CD4-positive, alpha-beta T cell (primary cell): ENCODE measurements at regions not wholly inside any gene's neighbourhood (a gene's known extent, or its start where the extent isn't known, plus 50 kb on each side); places are given as distances from the start of the nearest gene placed in this dataset.

Source experiments
- ATAC-seq: fragments of 200-7000 bp; cut with Tn5 transposase; one replicate; pipeline ENCODE4 v1.10.0; 2022; ENCODE audit warnings: mild to moderate bottlenecking; ENCODE audit not compliant: poor library complexity
- CTCF ChIA-PET: fragments of 350-600 bp; sonication (Branson Sonifier 250); formaldehyde crosslinking; loops from one replicate; lab custom pipeline; 2021; ENCODE audit warnings: antibody characterized with exemption, inconsistent platforms; lab: Charles Lee
- POLR2A ChIA-PET: fragments of 350-600 bp; sonication (Branson Sonifier 250); formaldehyde crosslinking; loops from one replicate; lab custom pipeline; 2021; ENCODE audit warnings: antibody characterized with exemption, inconsistent platforms; lab: Charles Lee
- DNase-seq, 14 experiments: peaks; one replicate each; pipeline ENCODE4 v3.0.0-alpha.2; 2013 to 2020; ENCODE audit warnings: mixed read lengths in 2 of 14
- H3K27ac ChIP-seq, 2 donors: one replicate each; pipeline versions ENCODE4 v1.5.1 to v1.7.0; 2013; ENCODE audit warnings: low read length in 2 of 2, low read depth in 1 of 2, mild to moderate bottlenecking in 1 of 2
- H3K27me3 ChIP-seq, 2 experiments: 1 replicate in 1 of 2; 2 replicates in 1 of 2; pipeline versions ENCODE4 v1.6.1 to v1.7.0; 2013; ENCODE audit warnings: low read length in 2 of 2, control low read depth in 1 of 2, mild to moderate bottlenecking in 1 of 2, moderate library complexity in 1 of 2; ENCODE audit not compliant: insufficient read depth in 2 of 2, control insufficient read depth in 1 of 2
- H3K36me3 ChIP-seq: one replicate; pipeline ENCODE4 v1.6.1; 2013; ENCODE audit warnings: low read length, control low read depth; ENCODE audit not compliant: insufficient read depth
- H3K4me1 ChIP-seq: one replicate; pipeline ENCODE4 v1.6.1; 2013; ENCODE audit warnings: low read length, control low read depth; ENCODE audit not compliant: insufficient read depth
- H3K4me3 ChIP-seq: one replicate; pipeline ENCODE4 v1.5.1; 2013; ENCODE audit warnings: mild to moderate bottlenecking, low read length, moderate library complexity
- H3K9me3 ChIP-seq, 2 experiments: 1 replicate in 1 of 2; 2 replicates in 1 of 2; pipeline versions ENCODE4 v1.6.1 to v1.7.0; 2013; ENCODE audit warnings: low read length in 2 of 2, mild to moderate bottlenecking in 2 of 2, control low read depth in 1 of 2, moderate library complexity in 1 of 2; ENCODE audit not compliant: control insufficient read depth in 1 of 2, insufficient read depth in 1 of 2
- H3K27ac Mint-ChIP-seq: one replicate; pipeline ENCODE4 v1.8.0; 2020; ENCODE audit warnings: mixed read lengths
- H3K27me3 Mint-ChIP-seq: one replicate; pipeline ENCODE4 v1.8.0; 2021; ENCODE audit warnings: mixed read lengths
- H3K36me3 Mint-ChIP-seq: one replicate; pipeline ENCODE4 v1.8.0; 2021; ENCODE audit warnings: low read depth, mixed read lengths
- H3K4me1 Mint-ChIP-seq: one replicate; pipeline ENCODE4 v1.8.0; 2021; ENCODE audit warnings: low read depth, mixed read lengths
- H3K4me3 Mint-ChIP-seq: one replicate; pipeline ENCODE4 v1.8.0; 2020; ENCODE audit warnings: mild to moderate bottlenecking, mixed read lengths
- H3K9me3 Mint-ChIP-seq: one replicate; pipeline ENCODE4 v1.8.0; 2020; ENCODE audit warnings: mixed read lengths
- CTCF ChIP-seq: fragments of 200-600 bp; IDR thresholded peaks from one replicate; pipeline ENCODE4 v1.8.0; 2022; ENCODE audit warnings: antibody characterized with exemption, mild to moderate bottlenecking
- intact Hi-C, 2 experiments: fragments of 100-400 bp; cut with DNase I in 1 of 2; cut with micrococcal nuclease in 1 of 2; formaldehyde crosslinking; loops; one replicate each; pipeline versions ENCODE4 v1.15.1 to v1.9.0; 2023 to 2025; cut with DNase I, micrococcal nuclease

- H3K27ac ChIP-seq: no peak overlapping the region
- no peaks in the 10 kb centered on the region for H3K36me3 Mint-ChIP-seq
- no peaks in the 10 kb centered on the region for H3K9me3 Mint-ChIP-seq
- no peak overlapping the region for H3K4me3 ChIP-seq
- no peak for TF ChIP-seq CTCF
- H3K9me3 ChIP-seq: no peaks in the 10 kb centered on the region
- POLR2A ChIA-PET: no interaction called here
- intact Hi-C loops: no loop called here
- ATAC-seq (no peak), DNase-seq (no peak)
- H3K4me1 ChIP-seq: no peaks in the 10 kb centered on the region
- no peaks in the 10 kb centered on the region for H3K4me1 Mint-ChIP-seq
- CTCF ChIA-PET: no interaction called here
- no peaks in the 10 kb centered on the region for H3K36me3 ChIP-seq
- H3K27ac Mint-ChIP-seq: no peak overlapping the region
- H3K27me3 ChIP-seq: peaks cover 0 to 3% of the 10 kb centered on the region in 2 experiments
- no peak overlapping the region for H3K4me3 Mint-ChIP-seq
- H3K27me3 Mint-ChIP-seq: peaks cover 16% of the 10 kb centered on the region
Observed at GRCh38 chr4:82231806-82232205, 142.0 kb downstream of the HNRNPD start.

GRCh38 chr4:82230306-82230705, 143.5 kb downstream of the HNRNPD start:
- no peak for DNase-seq
- no peak overlapping the region for H3K4me3 Mint-ChIP-seq
- H3K27me3 Mint-ChIP-seq: peaks cover 16% of the 10 kb centered on the region
- H3K9me3 Mint-ChIP-seq: no peaks in the 10 kb centered on the region
- intact Hi-C loops: no loop called here
- no peak for ATAC-seq
- TF ChIP-seq CTCF: no peak
- H3K27ac Mint-ChIP-seq: no peak overlapping the region
- peaks cover 0 to 3% of the 10 kb centered on the region in 2 experiments for H3K27me3 ChIP-seq
- H3K36me3 Mint-ChIP-seq: no peaks in the 10 kb centered on the region
- H3K9me3 ChIP-seq: no peaks in the 10 kb centered on the region
- ChIA-PET CTCF (no interaction called here), POLR2A (no interaction called here)
- H3K4me1 ChIP-seq: no peaks in the 10 kb centered on the region
- H3K27ac ChIP-seq: no peak overlapping the region
- no peak overlapping the region for H3K4me3 ChIP-seq
- H3K36me3 ChIP-seq: no peaks in the 10 kb centered on the region
- H3K4me1 Mint-ChIP-seq: peaks cover under 1% of the 10 kb centered on the region

- no peak for DNase-seq
- Histone ChIP-seq H3K9me3 (no peaks in the 10 kb centered on the region), H3K36me3 (no peaks in the 10 kb centered on the region), H3K27ac (no peak overlapping the region), H3K4me1 (peaks cover 6% of the 10 kb centered on the region), H3K4me3 (no peak overlapping the region), H3K27me3 (no peaks in the 10 kb centered on the region)
- peaks cover 5% of the 10 kb centered on the region for H3K27me3 Mint-ChIP-seq
- H3K36me3 Mint-ChIP-seq: no peaks in the 10 kb centered on the region
- H3K4me1 Mint-ChIP-seq: peaks cover 15% of the 10 kb centered on the region
- intact Hi-C loops: no loop called here
- H3K4me3 Mint-ChIP-seq: no peak overlapping the region
- H3K27ac Mint-ChIP-seq: no peak overlapping the region
- ChIA-PET POLR2A (interaction anchor here (2.4 kb wide), 1 partner anchor 12 kb away, joined by 17 read pairs; no protein-coding TSS in a partner anchor), CTCF (no interaction called here)
- ATAC-seq: no peak
- no peak for TF ChIP-seq CTCF
- H3K9me3 Mint-ChIP-seq: no peaks in the 10 kb centered on the region
Observed at GRCh38 chr4:82225030-82225429, 148.8 kb downstream of the HNRNPD start.
